H1 (cell line): ENCODE measurements at regions not wholly inside any gene's neighbourhood (a gene's known extent, or its start where the extent isn't known, plus 50 kb on each side); places are given as distances from the start of the nearest gene placed in this dataset.

Experiments
- CTCF ChIA-PET: fragments of 300-600 bp; sonication (Branson Sonifier 250); formaldehyde crosslinking; loops from one replicate; lab custom pipeline; 2021; ENCODE audit not compliant: partially characterized antibody; lab: Charles Lee
- POLR2A ChIA-PET: fragments of 300-600 bp; sonication (Branson Sonifier 250); formaldehyde crosslinking; loops from one replicate; lab custom pipeline; 2021; ENCODE audit warnings: inconsistent platforms; ENCODE audit not compliant: partially characterized antibody; lab: Charles Lee
- DNase-seq, 2 experiments: peaks; one replicate each; pipeline versions ENCODE4 v3.0.0 to v3.0.0-alpha.2; 2010 to 2022; ENCODE audit warnings: low spot score in 2 of 2, low read depth in 1 of 2, mixed read lengths in 1 of 2
- FAIRE-seq: peaks from 2 replicates; lab custom pipeline; 2011; peaks lifted over from hg19 to GRCh38; lab: Jason Lieb, UNC
- H2AFZ ChIP-seq: 2 replicates; pipeline ENCODE4 v1.8.1; 2012; ENCODE audit warnings: low read length, inconsistent platforms
- H2AK5ac ChIP-seq: 2 replicates; pipeline ENCODE4 v1.6.1; 2013; ENCODE audit warnings: low read depth, low read length
- H2BK120ac ChIP-seq: replicated peaks from 2 replicates; pipeline ENCODE3; 2013; ENCODE audit warnings: low read depth, low read length, inconsistent platforms
- H2BK12ac ChIP-seq: 2 replicates; pipeline ENCODE4 v1.6.1; 2013; ENCODE audit warnings: low read depth, low read length
- H2BK15ac ChIP-seq: 2 replicates; pipeline ENCODE4 v1.6.1; 2013; ENCODE audit warnings: low read length
- H2BK20ac ChIP-seq: 2 replicates; pipeline ENCODE4 v1.6.1; 2013; ENCODE audit warnings: low read length
- H2BK5ac ChIP-seq: 2 replicates; pipeline ENCODE4 v1.6.1; 2013; ENCODE audit warnings: low read depth, low read length
- H3K14ac ChIP-seq: 2 replicates; pipeline ENCODE4 v1.6.1; 2013; ENCODE audit warnings: inconsistent platforms; ENCODE audit not compliant: insufficient read length
- H3K18ac ChIP-seq: 2 replicates; pipeline ENCODE4 v1.6.1; 2013; ENCODE audit warnings: low read length; ENCODE audit errors: extremely low read depth
- H3K23ac ChIP-seq: 2 replicates; pipeline ENCODE4 v1.6.1; 2013; ENCODE audit warnings: inconsistent platforms; ENCODE audit not compliant: insufficient read length
- H3K23me2 ChIP-seq: 2 replicates; pipeline ENCODE4 v1.6.1; 2013; ENCODE audit warnings: low read depth, low read length
- H3K27ac ChIP-seq: 2 replicates; pipeline ENCODE4 v1.6.1; 2011; ENCODE audit warnings: low read depth, low read length, inconsistent platforms
- H3K27me3 ChIP-seq, 4 experiments: replicated peaks in 1 of 4; 1 replicate in 1 of 4; 2 replicates in 3 of 4; pipeline versions ENCODE4 v1.6.1 to v1.8.1; 2011 to 2013; ENCODE audit warnings: low read length in 3 of 4, mild to moderate bottlenecking in 3 of 4, inconsistent platforms in 2 of 4, mixed read lengths in 2 of 4, moderate library complexity in 1 of 4; ENCODE audit not compliant: control insufficient read depth in 3 of 4, insufficient read depth in 3 of 4; ENCODE audit errors: extremely low read depth in 1 of 4
- H3K36me3 ChIP-seq, 4 experiments: 2 replicates each; pipeline versions ENCODE4 v1.6.1 to v1.8.1; 2011 to 2013; ENCODE audit warnings: mild to moderate bottlenecking in 4 of 4, low read length in 3 of 4, moderate library complexity in 2 of 4, control low read depth in 1 of 4, inconsistent platforms in 1 of 4; ENCODE audit not compliant: insufficient read depth in 4 of 4, control insufficient read depth in 2 of 4
- H3K4ac ChIP-seq: replicated peaks from 2 replicates; pipeline ENCODE3; 2013; ENCODE audit warnings: low read length, low read depth, mixed read lengths, inconsistent platforms; ENCODE audit not compliant: insufficient read length
- H3K4me1 ChIP-seq, 4 experiments: replicated peaks in 1 of 4; 1 replicate in 1 of 4; 2 replicates in 3 of 4; pipeline versions ENCODE4 v1.6.1 to v1.8.1; 2011 to 2013; ENCODE audit warnings: low read length in 3 of 4, inconsistent platforms in 2 of 4, mixed read lengths in 1 of 4; ENCODE audit not compliant: insufficient read depth in 4 of 4, control insufficient read depth in 3 of 4
- H3K4me2 ChIP-seq, 2 experiments: 2 replicates each; pipeline versions ENCODE4 v1.6.1 to v1.8.1; 2011 to 2013; ENCODE audit warnings: low read depth in 2 of 2, low read length in 2 of 2, control low read depth in 1 of 2, inconsistent platforms in 1 of 2, mild to moderate bottlenecking in 1 of 2; ENCODE audit not compliant: insufficient read depth in 1 of 2
- H3K4me3 ChIP-seq, 4 experiments: fragments of 200-600, 300-600 bp in 1 of 4; sonication (generic), shearing (Covaris generic), sonication (Bioruptor Twin) in 1 of 4; 2 replicates each; pipeline versions ENCODE4 v1.5.1 to v1.8.1; 2011 to 2016; ENCODE audit warnings: low read length in 4 of 4, low read depth in 3 of 4, control low read depth in 2 of 4, inconsistent platforms in 2 of 4, mild to moderate bottlenecking in 2 of 4, mixed read lengths in 1 of 4, moderate library complexity in 1 of 4; ENCODE audit not compliant: insufficient read depth in 2 of 4; ENCODE audit errors: extremely low read depth in 1 of 4
- H3K56ac ChIP-seq: replicated peaks from 2 replicates; pipeline ENCODE3; 2013; ENCODE audit warnings: low read depth, mild to moderate bottlenecking, mixed read lengths, low read length, inconsistent platforms; ENCODE audit not compliant: insufficient read length
- H3K79me1 ChIP-seq: 2 replicates; pipeline ENCODE4 v1.6.1; 2013; ENCODE audit warnings: low read depth, low read length, control low read depth
- H3K79me2 ChIP-seq, 2 experiments: 2 replicates each; pipeline versions ENCODE4 v1.6.1 to v1.8.1; 2012 to 2013; ENCODE audit warnings: low read length in 2 of 2, mild to moderate bottlenecking in 2 of 2, inconsistent platforms in 1 of 2; ENCODE audit not compliant: insufficient read depth in 2 of 2, control insufficient read depth in 1 of 2
- H3K9ac ChIP-seq, 4 experiments: replicated peaks in 1 of 4; 1 replicate in 1 of 4; 2 replicates in 3 of 4; pipeline versions ENCODE4 v1.6.1 to v1.8.1; 2011 to 2013; ENCODE audit warnings: low read depth in 3 of 4, low read length in 3 of 4, control low read depth in 2 of 4, mild to moderate bottlenecking in 2 of 4, moderate library complexity in 2 of 4, inconsistent platforms in 1 of 4; ENCODE audit errors: extremely low read depth in 1 of 4
- H3K9me3 ChIP-seq, 2 experiments: 2 replicates each; pipeline versions ENCODE4 v1.6.1 to v1.8.1; 2012 to 2013; ENCODE audit warnings: mild to moderate bottlenecking in 2 of 2, moderate library complexity in 2 of 2, control low read depth in 1 of 2, inconsistent platforms in 1 of 2, low read depth in 1 of 2, low read length in 1 of 2, mixed read lengths in 1 of 2; ENCODE audit not compliant: insufficient read depth in 2 of 2
- H4K20me1 ChIP-seq, 2 experiments: replicated peaks in 1 of 2; 2 replicates each; pipeline versions ENCODE3 to v1.8.1; 2011 to 2013; ENCODE audit warnings: inconsistent platforms in 2 of 2, low read length in 2 of 2, mild to moderate bottlenecking in 1 of 2; ENCODE audit not compliant: insufficient read depth in 2 of 2, control insufficient read depth in 1 of 2
- H4K5ac ChIP-seq: 2 replicates; pipeline ENCODE4 v1.6.1; 2013; ENCODE audit warnings: low read length, low read depth, mixed read lengths, inconsistent platforms; ENCODE audit not compliant: insufficient read length
- H4K8ac ChIP-seq: 2 replicates; pipeline ENCODE4 v1.8.0; 2013; ENCODE audit warnings: mild to moderate bottlenecking, moderate library complexity, low read length, inconsistent platforms; ENCODE audit not compliant: insufficient read depth; ENCODE audit errors: extremely low read depth
- H4K91ac ChIP-seq: replicated peaks from 2 replicates; pipeline ENCODE3; 2013; ENCODE audit warnings: low read length, mixed read lengths, inconsistent platforms; ENCODE audit not compliant: insufficient read length
- CHD1 ChIP-seq: IDR thresholded peaks from 2 replicates; pipeline ENCODE4 v1.6.1; 2012; ENCODE audit warnings: low read depth, low read length, improper control_type of control experiment
- HDAC6 ChIP-seq: IDR thresholded peaks from one replicate; pipeline ENCODE4 v1.7.1; 2012; ENCODE audit warnings: low read depth, mild to moderate bottlenecking, inconsistent platforms, low read length, moderate library complexity
- SP1 ChIP-seq: IDR thresholded peaks from 2 replicates; pipeline ENCODE4 v1.6.1; 2011; ENCODE audit warnings: low read depth, low read length
- WGBS, 2 experiments: shearing (Covaris generic) in 1 of 2; methylation state at CpG; one replicate each; pipeline versions ENCODE4 v1.1.6 to v1.1.7; 2013 to 2015; ENCODE audit warnings: low lambda C conversion rate in 2 of 2, mixed read lengths in 2 of 2, inconsistent platforms in 1 of 2, low coverage in 1 of 2, missing lambda C conversion rate in 1 of 2; ENCODE audit not compliant: insufficient replicate concordance in 2 of 2, insufficient coverage in 1 of 2, insufficient read length in 1 of 2; ENCODE audit errors: extremely low coverage in 1 of 2, missing lambda C conversion rate in 1 of 2; 5-methylcytosine and 5-hydroxymethylcytosine counted together

DNA sequence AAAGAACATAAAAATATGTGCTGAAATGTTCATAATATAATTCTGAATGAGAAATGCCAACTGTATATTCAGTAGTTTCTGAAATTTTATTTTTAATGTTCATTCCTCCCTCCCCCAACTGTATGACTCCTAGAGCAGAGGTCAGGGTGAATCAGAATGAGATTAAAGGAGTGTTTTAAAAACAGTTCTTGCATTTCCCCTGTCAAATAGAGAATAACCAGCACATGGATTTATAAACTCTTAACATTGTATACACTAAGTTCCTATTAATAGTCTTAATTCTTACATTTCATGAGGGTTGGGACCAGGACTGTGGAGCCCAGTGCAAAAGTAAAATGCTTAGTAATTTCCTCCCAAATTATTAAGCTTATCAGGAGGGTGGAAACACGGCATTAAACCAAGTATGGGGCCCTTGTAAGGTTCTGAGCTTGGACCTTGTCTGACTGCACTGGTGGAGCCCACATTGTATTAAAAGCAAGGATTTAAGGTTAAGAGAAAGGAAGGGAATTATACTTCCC is 474.6 kb upstream of the RAG2 start:
- no peak overlapping the region for H3K4me2 ChIP-seq
- no peak for DNase-seq
- no peaks in the 10 kb centered on the region for H3K4me1 ChIP-seq
- no peak overlapping the region for H3K27ac ChIP-seq
- POLR2A ChIA-PET = no interaction called here
- no peaks in the 10 kb centered on the region for H3K79me1 ChIP-seq
- H2BK12ac ChIP-seq = no peak overlapping the region
- H4K5ac ChIP-seq = no peak overlapping the region
- 91% methylated on average over 1 of the region's 1 CpG; no CpG with 5 or more reads in 1 of the 2 experiments for WGBS, 2 experiments
- no peak overlapping the region for H4K91ac ChIP-seq
- no peak overlapping the region for H2BK120ac ChIP-seq
- H3K23ac ChIP-seq = no peak overlapping the region
- H2BK15ac ChIP-seq = no peak overlapping the region
- H3K23me2 ChIP-seq = no peaks in the 10 kb centered on the region
- no peaks in the 10 kb centered on the region for H3K36me3 ChIP-seq
- H2AFZ ChIP-seq = no peak overlapping the region
- H2AK5ac ChIP-seq = no peak overlapping the region
- TF ChIP-seq HDAC6 (no peak), CHD1 (no peak), SP1 (no peak)
- TF ChIP-seq, all 59 proteins: peak for 0
- no peak overlapping the region for H2BK5ac ChIP-seq
- H3K18ac ChIP-seq = no peak overlapping the region
- H3K14ac ChIP-seq = no peak overlapping the region
- no peak overlapping the region for H2BK20ac ChIP-seq
- no peaks in the 10 kb centered on the region for H3K9me3 ChIP-seq
- no peak overlapping the region for H4K8ac ChIP-seq
- no peak overlapping the region for H3K4me3 ChIP-seq
- FAIRE-seq = no peak
- no peak overlapping the region for H3K4ac ChIP-seq
- CTCF ChIA-PET = no interaction called here
- no peaks in the 10 kb centered on the region for H3K79me2 ChIP-seq
- no peak overlapping the region for H3K9ac ChIP-seq
- H3K56ac ChIP-seq = no peak overlapping the region
- H3K27me3 ChIP-seq = no peaks in the 10 kb centered on the region
- no peaks in the 10 kb centered on the region for H4K20me1 ChIP-seq
